Ovary (tissue), 3 donors: ENCODE measurements at regions not wholly inside any gene's neighbourhood (a gene's known extent, or its start where the extent isn't known, plus 50 kb on each side); places are given as distances from the start of the nearest gene placed in this dataset.

Experiments used
- EP300 ChIP-seq: sonication (generic); formaldehyde crosslinking; IDR thresholded peaks from one replicate; pipeline ENCODE4 v1.6.1; 2017; ENCODE audit warnings: antibody characterized with exemption
- POLR2A ChIP-seq: fragments of 450-650 bp; IDR thresholded peaks from one replicate; pipeline ENCODE4 v1.6.1; 2017; ENCODE audit warnings: antibody characterized with exemption, mild to moderate bottlenecking, moderate library complexity
- TF ChIP-seq, protein P1 (sequence below), 3 donors: fragments of 450-650 bp in 2 of 3; fragments of 200-600 bp in 1 of 3; IDR thresholded peaks; one replicate each; pipeline versions ENCODE4 v1.5.1 to v1.8.0; 2016 to 2022; ENCODE audit warnings: antibody characterized with exemption in 3 of 3, mild to moderate bottlenecking in 1 of 3
- donor health status: DM: no; HTN: no; CAD: no.

DNA sequence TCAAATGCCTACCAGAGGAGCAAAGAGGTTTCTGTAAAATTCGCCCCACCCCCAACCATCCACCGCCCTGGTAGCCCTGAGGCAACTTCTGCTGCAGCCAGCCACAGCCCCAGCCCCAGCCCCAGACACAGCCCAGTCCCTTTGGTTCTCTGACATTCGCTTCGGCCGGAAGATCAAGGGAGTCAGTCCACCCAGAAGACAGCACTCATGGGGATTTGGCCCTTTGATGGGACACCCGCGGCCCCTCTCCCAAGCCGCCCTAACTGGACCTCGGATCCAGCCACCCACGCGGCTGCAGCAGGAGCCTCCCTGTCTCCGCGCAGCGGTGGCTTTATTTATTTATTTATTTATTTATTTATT, 3881.0 kb downstream of the SRGAP2C start:
- TF ChIP-seq, protein P1, sequence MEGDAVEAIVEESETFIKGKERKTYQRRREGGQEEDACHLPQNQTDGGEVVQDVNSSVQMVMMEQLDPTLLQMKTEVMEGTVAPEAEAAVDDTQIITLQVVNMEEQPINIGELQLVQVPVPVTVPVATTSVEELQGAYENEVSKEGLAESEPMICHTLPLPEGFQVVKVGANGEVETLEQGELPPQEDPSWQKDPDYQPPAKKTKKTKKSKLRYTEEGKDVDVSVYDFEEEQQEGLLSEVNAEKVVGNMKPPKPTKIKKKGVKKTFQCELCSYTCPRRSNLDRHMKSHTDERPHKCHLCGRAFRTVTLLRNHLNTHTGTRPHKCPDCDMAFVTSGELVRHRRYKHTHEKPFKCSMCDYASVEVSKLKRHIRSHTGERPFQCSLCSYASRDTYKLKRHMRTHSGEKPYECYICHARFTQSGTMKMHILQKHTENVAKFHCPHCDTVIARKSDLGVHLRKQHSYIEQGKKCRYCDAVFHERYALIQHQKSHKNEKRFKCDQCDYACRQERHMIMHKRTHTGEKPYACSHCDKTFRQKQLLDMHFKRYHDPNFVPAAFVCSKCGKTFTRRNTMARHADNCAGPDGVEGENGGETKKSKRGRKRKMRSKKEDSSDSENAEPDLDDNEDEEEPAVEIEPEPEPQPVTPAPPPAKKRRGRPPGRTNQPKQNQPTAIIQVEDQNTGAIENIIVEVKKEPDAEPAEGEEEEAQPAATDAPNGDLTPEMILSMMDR (IDR thresholded peaks at IDR 0.05): no peak
- TF ChIP-seq EP300 (no peak), POLR2A (no peak)
